Tibial nerve (tissue), 4 donors: ENCODE measurements at regions not wholly inside any gene's neighbourhood (a gene's known extent, or its start where the extent isn't known, plus 50 kb on each side); places are given as distances from the start of the nearest gene placed in this dataset.

Experiments used
- DNase-seq, 2 donors: peaks; one replicate each; pipeline ENCODE4 v3.0.0-alpha.2; 2019; ENCODE audit warnings: low spot score in 2 of 2
- H3K27ac ChIP-seq, 4 donors: fragments of 200-600 bp; sonication (generic) in 3 of 4; one replicate each; pipeline ENCODE4 v1.5.1; 2017 to 2019; ENCODE audit warnings: mild to moderate bottlenecking in 1 of 4
- H3K27me3 ChIP-seq, 2 donors: fragments of 200-600 bp; sonication (generic) in 1 of 2; one replicate each; pipeline versions ENCODE4 v1.5.1 to v1.6.0; 2017 to 2019
- H3K36me3 ChIP-seq, 3 donors: fragments of 200-600 bp; sonication (generic); one replicate each; pipeline ENCODE4 v1.5.1; 2018 to 2019
- H3K4me1 ChIP-seq, 4 donors: fragments of 200-600 bp; sonication (generic) in 3 of 4; one replicate each; pipeline ENCODE4 v1.5.1; 2017 to 2019
- H3K4me3 ChIP-seq, 4 donors: fragments of 200-600 bp; sonication (generic) in 3 of 4; one replicate each; pipeline ENCODE4 v1.5.1; 2017 to 2019; ENCODE audit warnings: mild to moderate bottlenecking in 1 of 4, moderate library complexity in 1 of 4
- H3K9me3 ChIP-seq, 4 donors: fragments of 200-600 bp; sonication (generic) in 3 of 4; one replicate each; pipeline ENCODE4 v1.5.1; 2017 to 2019
- CTCF ChIP-seq, 5 experiments: fragments of 200-600 bp in 3 of 5; fragments of 450-650 bp in 2 of 5; sonication (generic) in 3 of 5; IDR thresholded peaks; one replicate each; pipeline ENCODE4 v1.5.1; 2016 to 2019; ENCODE audit warnings: antibody characterized with exemption in 5 of 5, mild to moderate bottlenecking in 3 of 5, moderate library complexity in 2 of 5
- EP300 ChIP-seq, 2 donors: sonication (generic); formaldehyde crosslinking; IDR thresholded peaks; one replicate each; pipeline ENCODE4 v1.6.1; 2017; ENCODE audit warnings: antibody characterized with exemption in 2 of 2, mild to moderate bottlenecking in 1 of 2
- POLR2A ChIP-seq, 2 donors: fragments of 450-650 bp; IDR thresholded peaks; one replicate each; pipeline ENCODE4 v1.6.1; 2017; ENCODE audit warnings: antibody characterized with exemption in 2 of 2, mild to moderate bottlenecking in 2 of 2, moderate library complexity in 2 of 2
- WGBS, 2 donors: methylation state at CpG; one replicate each; pipeline ENCODE4 v1.1.5; 2018; 5-methylcytosine and 5-hydroxymethylcytosine counted together

- peaks cover 0 to 8% (median 0%) of the 10 kb centered on the region in 4 donors for H3K4me1 ChIP-seq
- H3K4me3 ChIP-seq, result no peak overlapping the region
- H3K27ac ChIP-seq, result peak overlapping the region in 2 of 4 donors; percentile 71
- TF ChIP-seq CTCF (IDR thresholded peaks at IDR 0.05) (no peak), POLR2A (IDR thresholded peaks at IDR 0.05) (no peak), EP300 (IDR thresholded peaks at IDR 0.05) (no peak)
- H3K9me3 ChIP-seq, result no peaks in the 10 kb centered on the region
- DNase-seq, result no peak
- 93 to 96% methylated on average over 6 of the region's 6 CpGs for WGBS, 2 donors
- no peaks in the 10 kb centered on the region for H3K27me3 ChIP-seq
- H3K36me3 ChIP-seq, result no peaks in the 10 kb centered on the region
Measured at GRCh38 chr3:30527186-30527585, 79.2 kb upstream of the TGFBR2 start.

- H3K36me3 ChIP-seq, result no peaks in the 10 kb centered on the region
- TF ChIP-seq CTCF (IDR thresholded peaks at IDR 0.05) (no peak), POLR2A (IDR thresholded peaks at IDR 0.05) (no peak), EP300 (IDR thresholded peaks at IDR 0.05) (peak; percentile 87 to 93)
- H3K27ac ChIP-seq, result peak overlapping the region in 2 of 4 donors; percentile 71
- WGBS, 2 donors, result 43 to 60% methylated on average over 3 of the region's 3 CpGs
- H3K9me3 ChIP-seq, result no peaks in the 10 kb centered on the region
- peaks cover 0 to 6% (median 0%) of the 10 kb centered on the region in 4 donors for H3K4me1 ChIP-seq
- no peak overlapping the region for H3K4me3 ChIP-seq
- no peaks in the 10 kb centered on the region for H3K27me3 ChIP-seq
- no peak for DNase-seq
Measured at GRCh38 chr3:30527720-30528119, 78.7 kb upstream of the TGFBR2 start.

- TF ChIP-seq POLR2A (IDR thresholded peaks at IDR 0.05) (no peak), CTCF (IDR thresholded peaks at IDR 0.05) (no peak)
- H3K36me3 ChIP-seq, result no peaks in the 10 kb centered on the region
- H3K4me1 ChIP-seq, result peaks cover 0 to 9% (median 0%) of the 10 kb centered on the region in 4 donors
- no peak overlapping the region for H3K27ac ChIP-seq
- no peaks in the 10 kb centered on the region for H3K27me3 ChIP-seq
- H3K9me3 ChIP-seq, result no peaks in the 10 kb centered on the region
- H3K4me3 ChIP-seq, result no peak overlapping the region
- 95 to 98% methylated on average over 1 of the region's 1 CpG for WGBS, 2 donors
- DNase-seq, result no peak
Measured at GRCh38 chr3:30530084-30530483, 76.3 kb upstream of the TGFBR2 start.

- DNase-seq, result no peak
- H3K4me1 ChIP-seq, result peaks cover 0 to 19% (median 0%) of the 10 kb centered on the region in 4 donors
- H3K36me3 ChIP-seq, result no peaks in the 10 kb centered on the region
- H3K27me3 ChIP-seq, result no peaks in the 10 kb centered on the region
- H3K27ac ChIP-seq, result no peak overlapping the region
- H3K4me3 ChIP-seq, result no peak overlapping the region
- 87 to 94% methylated on average over 3 of the region's 3 CpGs for WGBS, 2 donors
- TF ChIP-seq CTCF (IDR thresholded peaks at IDR 0.05) (no peak), POLR2A (IDR thresholded peaks at IDR 0.05) (no peak), EP300 (IDR thresholded peaks at IDR 0.05) (no peak)
- no peaks in the 10 kb centered on the region for H3K9me3 ChIP-seq
Measured at GRCh38 chr3:30531017-30531570, 75.3 kb upstream of the TGFBR2 start.

- 21 to 23% methylated on average over 1 of the region's 1 CpG for WGBS, 2 donors
- no peak for DNase-seq
- Histone ChIP-seq H3K27ac (peak overlapping the region in 2 of 4 donors; percentile 61 to 73), H3K4me1 (peaks cover 0 to 25% (median 3%) of the 10 kb centered on the region in 4 donors), H3K36me3 (no peaks in the 10 kb centered on the region), H3K27me3 (no peaks in the 10 kb centered on the region), H3K4me3 (no peak overlapping the region), H3K9me3 (no peaks in the 10 kb centered on the region)
- no peak for TF ChIP-seq POLR2A (IDR thresholded peaks at IDR 0.05)
- peak; percentile 48 to 71 for TF ChIP-seq EP300 (IDR thresholded peaks at IDR 0.05)
Measured at GRCh38 chr3:30535525-30535924, 70.9 kb upstream of the TGFBR2 start.
